Choroid plexus epithelial cell (primary cell): ENCODE measurements at regions not wholly inside any gene's neighbourhood (a gene's known extent, or its start where the extent isn't known, plus 50 kb on each side); places are given as distances from the start of the nearest gene placed in this dataset.

ENCODE experiments used
- DNase-seq: peaks from one replicate; pipeline ENCODE4 v3.0.0-alpha.2; 2010; ENCODE audit warnings: low read depth
- H3K4me3 ChIP-seq: 2 replicates; pipeline ENCODE4 v1.5.1; 2011; ENCODE audit warnings: low read depth, mild to moderate bottlenecking, control low read depth, low read length, moderate library complexity
- TF ChIP-seq, protein P1 (sequence below): conservative IDR thresholded peaks from 2 replicates; pipeline ENCODE4 v1.5.1; 2011; ENCODE audit warnings: low read depth, mild to moderate bottlenecking, control low read depth, inconsistent platforms, low read length, moderate library complexity

DNA sequence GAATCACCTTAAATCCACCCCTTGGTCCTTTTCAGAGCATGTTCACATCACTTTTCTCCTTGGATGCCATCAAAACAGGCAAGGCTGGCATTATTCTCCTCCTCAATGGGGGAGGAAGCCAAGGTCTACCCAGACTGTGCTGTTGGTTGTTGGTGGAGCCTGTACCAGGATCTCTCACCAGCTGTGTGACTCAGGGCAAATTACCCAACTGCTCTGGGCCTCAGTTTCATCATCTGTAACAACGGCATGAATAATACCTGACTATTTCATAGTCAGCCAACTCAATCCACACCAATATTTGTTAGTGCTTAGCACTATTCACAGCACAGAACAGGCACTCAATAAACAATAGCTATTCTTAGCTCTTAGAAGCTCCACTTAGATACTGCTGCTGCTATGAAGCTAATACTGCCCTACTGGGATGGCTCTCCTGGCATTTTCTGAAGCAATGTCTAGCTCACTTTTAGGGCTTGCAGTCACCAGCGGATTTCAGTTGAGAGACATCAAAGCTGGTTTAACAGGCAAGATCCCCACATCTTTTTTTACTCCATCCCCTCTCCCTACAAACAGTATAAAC, 116.9 kb downstream of the CCNA1 start:
- H3K4me3 ChIP-seq, result no peak overlapping the region
- no peak for DNase-seq
- TF ChIP-seq, protein P1, sequence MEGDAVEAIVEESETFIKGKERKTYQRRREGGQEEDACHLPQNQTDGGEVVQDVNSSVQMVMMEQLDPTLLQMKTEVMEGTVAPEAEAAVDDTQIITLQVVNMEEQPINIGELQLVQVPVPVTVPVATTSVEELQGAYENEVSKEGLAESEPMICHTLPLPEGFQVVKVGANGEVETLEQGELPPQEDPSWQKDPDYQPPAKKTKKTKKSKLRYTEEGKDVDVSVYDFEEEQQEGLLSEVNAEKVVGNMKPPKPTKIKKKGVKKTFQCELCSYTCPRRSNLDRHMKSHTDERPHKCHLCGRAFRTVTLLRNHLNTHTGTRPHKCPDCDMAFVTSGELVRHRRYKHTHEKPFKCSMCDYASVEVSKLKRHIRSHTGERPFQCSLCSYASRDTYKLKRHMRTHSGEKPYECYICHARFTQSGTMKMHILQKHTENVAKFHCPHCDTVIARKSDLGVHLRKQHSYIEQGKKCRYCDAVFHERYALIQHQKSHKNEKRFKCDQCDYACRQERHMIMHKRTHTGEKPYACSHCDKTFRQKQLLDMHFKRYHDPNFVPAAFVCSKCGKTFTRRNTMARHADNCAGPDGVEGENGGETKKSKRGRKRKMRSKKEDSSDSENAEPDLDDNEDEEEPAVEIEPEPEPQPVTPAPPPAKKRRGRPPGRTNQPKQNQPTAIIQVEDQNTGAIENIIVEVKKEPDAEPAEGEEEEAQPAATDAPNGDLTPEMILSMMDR, result no peak

DNA sequence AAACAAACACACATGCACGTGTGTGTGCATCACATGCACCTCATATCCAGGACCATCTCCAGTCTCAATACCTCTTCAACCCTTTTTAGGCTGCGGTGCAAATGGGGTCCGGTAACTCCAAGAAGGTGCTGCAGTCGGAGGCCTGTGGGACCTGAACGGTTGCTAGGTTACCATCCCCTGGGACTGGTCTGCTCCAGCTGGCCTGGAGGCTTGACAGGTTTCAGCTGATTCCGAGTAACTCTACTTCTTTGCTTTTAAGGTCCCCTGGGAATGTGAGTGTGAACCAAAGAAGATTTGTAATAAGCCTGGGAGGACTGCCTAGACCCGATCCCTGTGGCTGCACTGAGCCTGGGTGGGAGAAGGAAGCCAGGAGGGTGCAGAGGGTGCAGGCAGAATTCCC, 117.5 kb downstream of the CCNA1 start:
- H3K4me3 ChIP-seq, result no peak overlapping the region
- DNase-seq, result no peak
- TF ChIP-seq, protein P1, result no peak

DNA sequence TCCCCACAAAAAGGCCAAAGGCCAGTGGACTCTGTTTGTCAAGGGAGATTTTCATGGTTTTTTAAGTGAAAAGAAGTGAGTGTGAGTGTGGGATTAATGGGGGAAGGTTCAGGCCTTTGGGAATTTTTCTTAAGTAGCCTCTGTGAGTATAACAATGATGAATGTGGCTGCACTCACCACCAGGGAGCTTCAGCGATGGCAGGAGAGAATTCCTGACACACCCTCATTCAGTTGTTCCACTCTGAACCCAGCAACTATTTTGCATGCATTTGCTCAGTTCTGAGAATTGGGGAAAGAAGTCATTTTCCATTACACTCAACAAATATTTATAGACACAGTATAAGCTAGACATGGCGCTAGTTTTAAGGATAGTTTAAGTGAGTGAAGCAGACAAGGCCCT, 117.9 kb downstream of the CCNA1 start:
- TF ChIP-seq, protein P1, result no peak
- no peak overlapping the region for H3K4me3 ChIP-seq
- DNase-seq, result no peak

DNA sequence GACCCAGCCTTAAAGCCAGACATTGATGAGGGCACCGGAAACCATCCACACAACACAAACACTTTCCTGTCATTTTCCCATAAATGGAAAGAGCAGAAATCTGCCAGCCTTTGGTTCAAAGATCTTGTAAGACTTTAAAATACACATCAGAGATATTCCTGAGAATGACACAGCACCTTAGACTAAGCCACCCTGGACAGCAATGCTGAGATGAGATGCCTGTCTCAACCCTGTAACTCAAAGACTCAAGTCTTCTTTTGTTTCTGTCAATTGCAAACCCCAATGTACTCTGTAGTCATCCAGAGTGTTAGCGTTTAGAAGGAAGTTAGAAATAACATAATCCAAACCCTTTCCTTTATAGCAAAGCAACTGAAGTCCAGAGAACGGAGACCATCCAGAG, 119.2 kb downstream of the CCNA1 start:
- no peak for DNase-seq
- H3K4me3 ChIP-seq, result no peak overlapping the region
- TF ChIP-seq, protein P1, result no peak

GRCh38 chr13:36552334-36552733, 120.0 kb downstream of the CCNA1 start:
- DNase-seq, result no peak
- H3K4me3 ChIP-seq, result no peak overlapping the region
- TF ChIP-seq, protein P1, result no peak

GRCh38 chr13:36553491-36553890, 120.3 kb upstream of the SERTM1 start:
- TF ChIP-seq, protein P1, result no peak
- H3K4me3 ChIP-seq, result no peak overlapping the region
- DNase-seq, result no peak
